Tibial nerve (tissue), 3 donors: ENCODE measurements at regions not wholly inside any gene's neighbourhood (a gene's known extent, or its start where the extent isn't known, plus 50 kb on each side); places are given as distances from the start of the nearest gene placed in this dataset.

ENCODE experiments used
- CTCF ChIP-seq, 5 experiments: fragments of 200-600 bp in 3 of 5; fragments of 450-650 bp in 2 of 5; sonication (generic) in 3 of 5; IDR thresholded peaks; one replicate each; pipeline ENCODE4 v1.5.1; 2016 to 2019; ENCODE audit warnings: antibody characterized with exemption in 5 of 5, mild to moderate bottlenecking in 3 of 5, moderate library complexity in 2 of 5
- POLR2A ChIP-seq, 2 donors: fragments of 450-650 bp; IDR thresholded peaks; one replicate each; pipeline ENCODE4 v1.6.1; 2017; ENCODE audit warnings: antibody characterized with exemption in 2 of 2, mild to moderate bottlenecking in 2 of 2, moderate library complexity in 2 of 2

- TF ChIP-seq CTCF (IDR thresholded peaks at IDR 0.05) (no peak), POLR2A (IDR thresholded peaks at IDR 0.05) (no peak)
Measured at GRCh38 chr1:10860682-10861081, 64.2 kb upstream of the CASZ1 start.
